Fibroblast of lung (primary cell): ENCODE measurements at regions not wholly inside any gene's neighbourhood (a gene's known extent, or its start where the extent isn't known, plus 50 kb on each side); places are given as distances from the start of the nearest gene placed in this dataset.
"Not testable (repeated sequence)": the region's sequence is repeated elsewhere in the genome, so short reads cannot be mapped to it uniquely, and the experiment has no call there.

Source experiments
- DNase-seq, 2 donors: peaks; one replicate each; pipeline versions ENCODE4 v3.0.0 to v3.0.0-alpha.2; 2010; ENCODE audit warnings: low read depth in 2 of 2
- H2AFZ ChIP-seq: 2 replicates; pipeline ENCODE4 v1.5.1; 2012; ENCODE audit warnings: low read length, control low read depth, inconsistent platforms
- H3K27ac ChIP-seq: 2 replicates; pipeline ENCODE4 v1.5.1; 2011; ENCODE audit warnings: low read length, control low read depth; ENCODE audit not compliant: insufficient read depth
- H3K27me3 ChIP-seq: 2 replicates; pipeline ENCODE4 v1.5.1; 2011; ENCODE audit warnings: mild to moderate bottlenecking, low read length; ENCODE audit not compliant: control insufficient read depth, insufficient read depth
- H3K36me3 ChIP-seq: 2 replicates; pipeline ENCODE4 v1.5.1; 2011; ENCODE audit warnings: low read length; ENCODE audit not compliant: control insufficient read depth, insufficient read depth
- H3K4me1 ChIP-seq: 2 replicates; pipeline ENCODE4 v1.5.1; 2011; ENCODE audit warnings: low read length; ENCODE audit not compliant: control insufficient read depth, insufficient read depth; ENCODE audit errors: extremely low read depth
- H3K4me2 ChIP-seq: 2 replicates; pipeline ENCODE4 v1.5.1; 2011; ENCODE audit warnings: low read length, control low read depth; ENCODE audit not compliant: insufficient read depth; ENCODE audit errors: extremely low read depth
- H3K4me3 ChIP-seq, 4 experiments: fragments of 200-600 bp in 1 of 4; sonication (generic) in 1 of 4; replicated peaks in 1 of 4; 2 replicates each; pipeline ENCODE4 v1.5.1; 2011 to 2016; ENCODE audit warnings: low read length in 4 of 4, low read depth in 3 of 4, mild to moderate bottlenecking in 3 of 4, control low read depth in 2 of 4, inconsistent platforms in 1 of 4, mixed read lengths in 1 of 4; ENCODE audit not compliant: insufficient read depth in 1 of 4; ENCODE audit errors: control extremely low read depth in 1 of 4
- H3K79me2 ChIP-seq: 2 replicates; pipeline ENCODE4 v1.5.1; 2012; ENCODE audit warnings: mild to moderate bottlenecking, low read length, inconsistent platforms; ENCODE audit not compliant: control insufficient read depth, insufficient read depth
- H3K9ac ChIP-seq: 2 replicates; pipeline ENCODE4 v1.5.1; 2011; ENCODE audit warnings: mild to moderate bottlenecking, low read length, control low read depth; ENCODE audit not compliant: insufficient read depth
- H3K9me3 ChIP-seq: 2 replicates; pipeline ENCODE4 v1.5.1; 2012; ENCODE audit warnings: low read depth, low read length; ENCODE audit not compliant: control insufficient read depth, insufficient read depth
- H4K20me1 ChIP-seq: 2 replicates; pipeline ENCODE4 v1.5.1; 2011; ENCODE audit warnings: low read length; ENCODE audit not compliant: control insufficient read depth, insufficient read depth; ENCODE audit errors: extremely low read depth
- EZH2 ChIP-seq: IDR thresholded peaks from 2 replicates; pipeline ENCODE4 v1.5.1; 2012; ENCODE audit warnings: low read length, control low read depth, mild to moderate bottlenecking; ENCODE audit errors: missing control alignments
- TF ChIP-seq, protein P1 (sequence below), 2 donors: IDR thresholded peaks in 1 of 2; conservative IDR thresholded peaks in 1 of 2; 1 replicate in 1 of 2; 2 replicates in 1 of 2; pipeline ENCODE4 v1.5.1; 2011 to 2012; ENCODE audit warnings: low read length in 2 of 2, control low read depth in 1 of 2, inconsistent platforms in 1 of 2, low read depth in 1 of 2, mild to moderate bottlenecking in 1 of 2

DNA sequence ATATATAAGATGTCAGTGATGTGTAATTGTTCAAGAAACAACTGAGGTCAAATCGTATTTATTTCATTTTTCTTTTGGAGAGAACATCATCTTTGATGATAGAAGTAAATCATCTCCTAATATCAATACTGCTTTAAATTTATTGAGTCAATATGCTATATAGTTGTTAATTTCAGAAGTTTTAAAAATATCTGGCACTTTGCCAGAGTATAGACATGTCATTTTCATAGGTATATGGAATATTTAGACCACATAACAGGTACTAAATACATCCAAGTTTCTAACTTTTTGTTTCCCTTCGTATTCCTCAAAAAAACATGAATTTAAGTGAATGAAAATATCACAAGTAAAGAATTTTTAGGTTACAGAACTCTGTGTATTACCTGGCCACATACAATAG is 577.8 kb downstream of the ARL4A start:
- H2AFZ ChIP-seq = no peak overlapping the region
- H3K27ac ChIP-seq = no peak overlapping the region
- H3K36me3 ChIP-seq = no peaks in the 10 kb centered on the region
- TF ChIP-seq, protein P1, sequence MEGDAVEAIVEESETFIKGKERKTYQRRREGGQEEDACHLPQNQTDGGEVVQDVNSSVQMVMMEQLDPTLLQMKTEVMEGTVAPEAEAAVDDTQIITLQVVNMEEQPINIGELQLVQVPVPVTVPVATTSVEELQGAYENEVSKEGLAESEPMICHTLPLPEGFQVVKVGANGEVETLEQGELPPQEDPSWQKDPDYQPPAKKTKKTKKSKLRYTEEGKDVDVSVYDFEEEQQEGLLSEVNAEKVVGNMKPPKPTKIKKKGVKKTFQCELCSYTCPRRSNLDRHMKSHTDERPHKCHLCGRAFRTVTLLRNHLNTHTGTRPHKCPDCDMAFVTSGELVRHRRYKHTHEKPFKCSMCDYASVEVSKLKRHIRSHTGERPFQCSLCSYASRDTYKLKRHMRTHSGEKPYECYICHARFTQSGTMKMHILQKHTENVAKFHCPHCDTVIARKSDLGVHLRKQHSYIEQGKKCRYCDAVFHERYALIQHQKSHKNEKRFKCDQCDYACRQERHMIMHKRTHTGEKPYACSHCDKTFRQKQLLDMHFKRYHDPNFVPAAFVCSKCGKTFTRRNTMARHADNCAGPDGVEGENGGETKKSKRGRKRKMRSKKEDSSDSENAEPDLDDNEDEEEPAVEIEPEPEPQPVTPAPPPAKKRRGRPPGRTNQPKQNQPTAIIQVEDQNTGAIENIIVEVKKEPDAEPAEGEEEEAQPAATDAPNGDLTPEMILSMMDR (conservative IDR thresholded peaks at IDR 0.05 in 1 of 2, IDR thresholded peaks at IDR 0.05 in 1 of 2; ENCODE audit: low read depth in 1 of 2, low read length in 2 of 2) = no peak
- TF ChIP-seq EZH2 = no peak
- H3K9ac ChIP-seq = no peak overlapping the region
- no peaks in the 10 kb centered on the region for H3K9me3 ChIP-seq
- no peaks in the 10 kb centered on the region for H4K20me1 ChIP-seq
- no peak overlapping the region for H3K4me3 ChIP-seq
- DNase-seq = no peak
- H3K4me1 ChIP-seq = no peaks in the 10 kb centered on the region
- H3K4me2 ChIP-seq = no peak overlapping the region
- no peaks in the 10 kb centered on the region for H3K27me3 ChIP-seq
- no peaks in the 10 kb centered on the region for H3K79me2 ChIP-seq

GRCh38 chr7:13274205-13274604 is 586.8 kb downstream of the ARL4A start:
- not testable (repeated sequence) for DNase-seq, H3K9me3 ChIP-seq, H3K4me2 ChIP-seq, H2AFZ ChIP-seq, H3K4me3 ChIP-seq, H3K36me3 ChIP-seq, H3K27me3 ChIP-seq, H3K4me1 ChIP-seq, H3K27ac ChIP-seq, H3K79me2 ChIP-seq, H4K20me1 ChIP-seq, H3K9ac ChIP-seq

DNA sequence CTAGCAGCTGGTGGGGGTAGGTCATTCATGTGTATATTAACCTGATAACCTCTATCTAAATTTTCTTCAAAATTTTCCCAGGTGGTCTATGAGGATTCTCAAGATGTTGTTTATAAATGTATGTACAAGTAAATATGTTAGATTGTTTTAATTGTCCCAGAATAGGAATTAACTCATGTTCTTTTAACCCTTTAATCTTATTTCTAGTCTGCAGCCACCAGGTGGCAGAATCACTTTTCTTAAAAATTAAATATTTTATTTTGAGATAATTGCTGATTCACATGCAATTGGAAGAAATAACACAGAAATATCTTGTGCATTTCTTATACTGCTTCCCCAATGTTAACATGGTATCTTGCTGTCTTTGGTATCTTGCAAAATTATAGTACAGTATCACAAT is 589.5 kb downstream of the ARL4A start:
- Histone ChIP-seq H2AFZ (no peak overlapping the region), H3K4me1 (no peaks in the 10 kb centered on the region), H4K20me1 (no peaks in the 10 kb centered on the region), H3K27ac (no peak overlapping the region), H3K9ac (no peak overlapping the region), H3K4me2 (no peak overlapping the region), H3K4me3 (no peak overlapping the region), H3K9me3 (no peaks in the 10 kb centered on the region), H3K79me2 (no peaks in the 10 kb centered on the region), H3K27me3 (no peaks in the 10 kb centered on the region), H3K36me3 (no peaks in the 10 kb centered on the region)
- DNase-seq = peak in 1 of 2 donors; percentile 30
- TF ChIP-seq, protein P1 (conservative IDR thresholded peaks at IDR 0.05 in 1 of 2, IDR thresholded peaks at IDR 0.05 in 1 of 2; ENCODE audit: low read depth in 1 of 2, low read length in 2 of 2) = peak in 1 of 2 donors; percentile 37
- no peak for TF ChIP-seq EZH2
